ENCODE measurements at regions not wholly inside any gene's neighbourhood (a gene's known extent, or its start where the extent isn't known, plus 50 kb on each side); places are given as distances from the start of the nearest gene placed in this dataset.

DNA sequence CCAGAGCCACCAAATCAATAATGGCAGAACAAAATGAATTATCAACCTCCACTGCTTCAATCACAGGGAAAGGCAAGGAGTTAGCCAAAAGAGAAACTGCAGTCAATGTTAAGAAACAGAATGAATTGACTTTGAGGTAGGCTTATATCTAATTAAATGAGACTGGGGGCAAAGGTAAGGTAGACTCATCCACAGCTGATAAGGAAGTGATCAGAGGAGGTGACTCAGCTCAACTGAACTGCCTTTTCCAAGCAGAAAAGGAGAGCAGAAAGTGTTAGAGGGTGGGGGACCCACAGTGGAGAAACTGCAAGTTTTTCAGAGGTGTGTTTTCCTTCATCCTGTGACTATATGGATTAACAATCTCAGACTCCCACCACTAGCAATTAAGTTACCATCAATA, 345.8 kb upstream of the PPARGC1A start:
- no peak for FAIRE-seq
- no peak for TF ChIP-seq POLR2AphosphoS5 (IDR thresholded peaks at IDR 0.05; ENCODE audit: low read depth, low read length)
- TF ChIP-seq TAF1 (IDR thresholded peaks at IDR 0.05; ENCODE audit: borderline replicate concordance, low read depth, low read length): no peak
- no peak for TF ChIP-seq POLR2A (IDR thresholded peaks at IDR 0.05; ENCODE audit: low read depth, low read length)
- DNase-seq (ENCODE audit: insufficient read length): no peak

DNA sequence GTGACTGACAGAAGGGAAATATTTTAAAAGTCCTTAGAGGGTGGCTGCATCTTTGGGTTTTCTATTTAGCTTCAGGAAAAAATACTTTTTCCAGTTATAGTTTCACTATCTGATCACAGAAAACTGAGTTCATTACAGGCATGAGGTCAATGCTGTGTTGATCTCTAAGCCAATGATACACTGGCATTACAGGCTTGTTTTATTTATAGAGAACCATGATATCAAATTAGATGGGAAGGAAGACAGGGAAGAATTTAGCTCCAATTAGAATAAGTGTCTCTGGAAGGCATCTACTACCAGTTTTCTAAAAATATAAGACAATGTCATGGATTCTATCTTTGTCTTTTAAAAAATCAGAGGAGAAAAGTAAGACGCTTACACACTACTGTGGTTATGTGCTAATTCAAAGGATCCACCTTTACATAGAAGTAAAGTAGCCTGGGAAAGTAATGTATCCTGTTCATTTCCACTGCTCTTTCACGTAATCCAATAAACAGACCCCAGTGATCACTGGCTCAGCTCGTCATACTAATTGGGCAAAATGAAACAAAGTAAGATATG, 344.5 kb upstream of the PPARGC1A start:
- FAIRE-seq (no peak), DNase-seq (ENCODE audit: insufficient read length) (no peak)
- no peak for TF ChIP-seq POLR2A (IDR thresholded peaks at IDR 0.05; ENCODE audit: low read depth, low read length)
- no peak for TF ChIP-seq TAF1 (IDR thresholded peaks at IDR 0.05; ENCODE audit: borderline replicate concordance, low read depth, low read length)
- TF ChIP-seq POLR2AphosphoS5 (IDR thresholded peaks at IDR 0.05; ENCODE audit: low read depth, low read length): no peak

DNA sequence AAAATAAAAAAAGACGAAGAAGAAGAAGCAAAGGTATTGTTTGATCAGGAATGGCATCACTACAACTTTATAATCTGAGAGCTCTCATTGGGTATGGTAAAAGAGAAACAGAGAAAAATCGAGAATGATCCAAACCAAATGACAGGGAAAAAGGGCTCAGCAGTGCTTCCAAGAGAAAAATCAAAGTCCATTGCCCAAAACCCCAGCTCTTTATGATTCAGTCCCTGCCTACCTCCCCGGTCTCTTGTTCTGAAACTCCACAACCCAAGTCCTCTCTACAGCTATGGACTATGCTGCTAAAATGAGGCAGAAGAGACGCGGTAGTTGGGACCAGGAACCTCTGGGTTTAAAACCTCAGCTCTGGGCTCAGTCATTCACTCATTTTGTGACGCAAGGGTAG, 341.1 kb upstream of the PPARGC1A start:
- FAIRE-seq (no peak), DNase-seq (ENCODE audit: insufficient read length) (no peak)
- TF ChIP-seq POLR2AphosphoS5 (IDR thresholded peaks at IDR 0.05; ENCODE audit: low read depth, low read length) (no peak), TAF1 (IDR thresholded peaks at IDR 0.05; ENCODE audit: borderline replicate concordance, low read depth, low read length) (no peak), POLR2A (IDR thresholded peaks at IDR 0.05; ENCODE audit: low read depth, low read length) (no peak)

DNA sequence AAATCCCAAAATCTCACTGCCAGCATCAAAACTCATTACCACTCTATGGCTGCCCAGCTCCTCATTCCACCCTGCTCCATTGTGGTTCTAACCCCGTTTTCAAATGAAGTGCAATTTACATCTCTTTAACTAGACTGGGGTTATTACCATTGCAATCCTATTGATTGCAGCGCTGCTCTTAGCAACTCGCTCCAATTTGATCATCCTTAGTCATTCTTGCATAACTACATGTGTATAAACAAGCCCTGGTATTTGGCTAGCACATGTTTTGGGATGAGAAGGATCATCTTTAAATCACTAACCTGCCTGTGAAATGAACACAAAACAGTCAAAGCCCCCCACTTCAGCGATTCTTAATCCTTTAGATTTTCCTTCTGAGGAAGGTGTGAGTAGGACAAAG, 340.1 kb upstream of the PPARGC1A start:
- DNase-seq (ENCODE audit: insufficient read length) (no peak), FAIRE-seq (no peak)

DNA sequence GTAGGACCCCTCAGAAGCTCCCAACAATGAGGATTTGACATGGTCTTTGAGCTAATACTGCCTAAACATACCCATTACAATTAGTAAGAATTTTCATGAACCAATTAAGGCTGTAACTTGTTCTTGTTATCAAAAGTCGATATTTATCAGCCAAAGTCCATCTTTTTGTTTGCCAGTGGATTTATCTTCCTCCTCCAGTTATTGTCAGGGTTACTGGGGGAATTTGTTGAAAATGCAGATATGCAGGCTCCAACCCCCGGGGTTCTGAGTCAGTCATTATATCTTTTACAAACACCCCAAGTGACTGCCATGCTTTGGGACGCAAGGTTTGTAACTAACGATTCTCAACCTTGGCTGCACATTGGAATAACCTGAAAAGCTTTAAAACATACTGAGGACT, 338.8 kb upstream of the PPARGC1A start:
- FAIRE-seq: no peak
- no peak for DNase-seq (ENCODE audit: insufficient read length)
- TF ChIP-seq POLR2A (IDR thresholded peaks at IDR 0.05; ENCODE audit: low read depth, low read length) (no peak), TAF1 (IDR thresholded peaks at IDR 0.05; ENCODE audit: borderline replicate concordance, low read depth, low read length) (no peak), POLR2AphosphoS5 (IDR thresholded peaks at IDR 0.05; ENCODE audit: low read depth, low read length) (no peak)

More for the DNA sequence above, 340.1 kb upstream of the PPARGC1A start:
- TF ChIP-seq POLR2A (IDR thresholded peaks at IDR 0.05; ENCODE audit: low read depth, low read length) (no peak), POLR2AphosphoS5 (IDR thresholded peaks at IDR 0.05; ENCODE audit: low read depth, low read length) (no peak)

DNA sequence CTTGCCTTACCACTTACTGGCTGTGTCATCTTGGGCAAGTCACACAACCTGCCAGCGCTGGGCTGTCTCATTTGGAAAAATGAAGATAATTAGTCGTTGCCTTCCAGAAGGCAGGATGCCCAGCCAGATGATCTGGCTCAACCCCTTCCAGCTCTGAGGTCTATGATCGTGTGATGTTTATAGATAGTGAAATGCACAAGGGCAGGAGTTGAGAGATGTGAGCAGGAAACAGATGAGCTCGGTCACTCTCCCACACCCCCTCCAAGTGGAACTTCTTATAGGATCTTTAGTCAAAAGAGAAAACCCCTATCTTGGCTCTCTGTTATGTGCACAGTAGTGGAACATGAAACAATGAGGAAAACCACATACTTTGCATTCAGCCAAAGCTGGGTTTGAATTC, 336.8 kb upstream of the PPARGC1A start:
- no peak for TF ChIP-seq POLR2A (IDR thresholded peaks at IDR 0.05; ENCODE audit: low read depth, low read length)
- FAIRE-seq: no peak
- DNase-seq (ENCODE audit: insufficient read length): no peak

DNA sequence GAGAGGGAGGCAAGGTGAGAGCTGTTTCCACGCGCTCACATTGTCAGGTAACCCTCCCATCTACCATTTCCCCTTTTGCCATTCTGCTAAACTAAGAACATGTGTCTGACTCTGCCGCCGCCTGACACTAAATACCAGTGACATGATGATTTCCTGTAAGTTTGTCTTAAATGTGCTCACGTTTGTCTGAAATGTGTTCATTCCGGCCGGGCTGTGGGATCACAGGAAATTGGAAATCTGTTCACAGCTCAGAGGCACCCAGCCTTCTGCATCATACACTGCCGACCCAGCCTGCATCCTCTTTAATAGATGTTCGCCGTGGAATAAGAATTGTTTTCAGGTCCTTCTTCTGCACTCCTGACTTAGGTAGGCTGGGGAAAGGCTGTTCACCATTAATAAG, 336.2 kb upstream of the PPARGC1A start:
- TF ChIP-seq POLR2AphosphoS5 (IDR thresholded peaks at IDR 0.05; ENCODE audit: low read depth, low read length) (no peak), POLR2A (IDR thresholded peaks at IDR 0.05; ENCODE audit: low read depth, low read length) (no peak), TAF1 (IDR thresholded peaks at IDR 0.05; ENCODE audit: borderline replicate concordance, low read depth, low read length) (no peak)
- DNase-seq (ENCODE audit: insufficient read length): no peak
- FAIRE-seq: no peak

DNA sequence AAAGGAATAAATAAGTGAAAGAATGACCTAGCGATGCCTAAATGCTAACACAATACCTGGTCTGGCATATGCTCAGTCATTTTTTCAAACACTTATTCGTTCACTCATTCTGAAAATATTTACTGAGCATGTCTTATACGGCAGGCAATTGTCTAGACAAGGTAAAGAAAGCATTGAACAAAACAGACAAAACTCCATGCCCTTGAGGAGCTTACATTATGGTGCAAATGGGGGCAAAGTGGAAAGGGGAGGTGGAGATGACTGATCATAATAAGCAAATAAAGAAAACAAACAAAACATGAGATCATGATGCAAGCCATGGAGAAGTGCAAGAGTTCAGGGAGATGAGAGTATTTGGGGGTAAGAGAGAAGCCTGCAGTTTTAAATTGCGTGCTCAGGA, 334.6 kb upstream of the PPARGC1A start:
- FAIRE-seq: no peak
- no peak for DNase-seq (ENCODE audit: insufficient read length)
- TF ChIP-seq POLR2AphosphoS5 (IDR thresholded peaks at IDR 0.05; ENCODE audit: low read depth, low read length) (no peak), TAF1 (IDR thresholded peaks at IDR 0.05; ENCODE audit: borderline replicate concordance, low read depth, low read length) (no peak), POLR2A (IDR thresholded peaks at IDR 0.05; ENCODE audit: low read depth, low read length) (no peak)

DNA sequence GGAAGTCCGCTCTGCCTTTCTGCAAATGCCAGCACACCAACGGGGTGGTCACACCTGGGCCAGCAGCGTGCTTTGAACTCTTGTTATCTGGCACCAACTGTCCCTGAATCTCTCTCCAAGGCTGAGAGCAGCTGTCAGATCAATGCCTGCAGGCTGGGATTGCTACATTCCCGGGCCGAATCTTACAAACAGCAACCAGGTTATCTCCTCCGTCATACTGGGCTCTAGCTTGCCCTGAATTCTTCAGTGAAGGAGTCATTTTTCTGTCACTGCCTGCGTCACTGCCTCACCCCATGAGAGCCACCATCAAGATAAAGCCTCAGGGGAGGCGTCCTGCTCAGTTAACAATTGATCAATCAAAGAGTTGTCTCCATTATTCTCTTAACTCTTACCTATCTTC, 329.4 kb upstream of the PPARGC1A start:
- no peak for TF ChIP-seq TAF1 (IDR thresholded peaks at IDR 0.05; ENCODE audit: borderline replicate concordance, low read depth, low read length)
- FAIRE-seq (no peak), DNase-seq (ENCODE audit: insufficient read length) (no peak)

DNA sequence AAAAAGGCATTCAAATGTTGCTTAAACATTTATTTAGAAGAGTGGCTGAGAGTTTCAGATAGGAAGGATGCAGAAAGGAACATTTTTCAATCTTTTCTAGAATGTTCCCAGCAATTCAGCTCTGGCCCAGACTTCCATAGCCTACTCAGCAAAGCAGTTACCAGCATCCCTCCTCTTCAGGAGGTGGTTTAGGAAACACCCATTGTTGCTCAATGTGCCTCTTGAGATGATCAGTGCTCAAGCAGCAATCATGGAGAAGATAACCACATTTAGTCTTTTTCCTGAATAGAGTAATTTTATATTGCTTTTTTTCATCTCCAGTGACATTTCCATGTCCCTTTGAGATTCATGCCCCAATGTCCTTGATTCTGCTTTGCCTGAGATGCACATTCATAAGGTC, 328.7 kb upstream of the PPARGC1A start:
- DNase-seq (ENCODE audit: insufficient read length) (no peak), FAIRE-seq (no peak)
- TF ChIP-seq POLR2AphosphoS5 (IDR thresholded peaks at IDR 0.05; ENCODE audit: low read depth, low read length): no peak
- no peak for TF ChIP-seq POLR2A (IDR thresholded peaks at IDR 0.05; ENCODE audit: low read depth, low read length)
- TF ChIP-seq TAF1 (IDR thresholded peaks at IDR 0.05; ENCODE audit: borderline replicate concordance, low read depth, low read length): no peak

DNA sequence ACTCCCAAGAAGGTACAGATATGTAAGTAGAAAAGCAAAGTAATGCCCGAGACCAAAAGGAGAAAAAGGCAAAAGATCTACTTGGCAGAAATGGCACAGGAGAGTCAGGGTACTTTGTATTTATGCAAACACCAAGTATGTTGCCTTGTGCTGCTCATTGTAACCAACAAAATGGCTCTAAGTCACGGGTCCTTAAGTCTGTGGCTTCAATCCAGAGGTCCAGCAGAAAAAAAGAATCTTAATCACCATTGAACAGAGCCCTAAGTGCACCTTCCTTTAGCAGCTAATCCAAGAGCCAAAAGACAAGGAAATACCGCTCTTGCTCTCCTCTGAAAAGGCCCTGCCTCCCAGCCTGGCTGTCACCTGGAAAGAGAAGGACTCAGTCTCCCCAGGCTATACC, 324.9 kb upstream of the PPARGC1A start:
- TF ChIP-seq POLR2A (IDR thresholded peaks at IDR 0.05; ENCODE audit: low read depth, low read length): no peak
- TF ChIP-seq POLR2AphosphoS5 (IDR thresholded peaks at IDR 0.05; ENCODE audit: low read depth, low read length): no peak
- no peak for TF ChIP-seq TAF1 (IDR thresholded peaks at IDR 0.05; ENCODE audit: borderline replicate concordance, low read depth, low read length)
- no peak for FAIRE-seq
- no peak for DNase-seq (ENCODE audit: insufficient read length)

DNA sequence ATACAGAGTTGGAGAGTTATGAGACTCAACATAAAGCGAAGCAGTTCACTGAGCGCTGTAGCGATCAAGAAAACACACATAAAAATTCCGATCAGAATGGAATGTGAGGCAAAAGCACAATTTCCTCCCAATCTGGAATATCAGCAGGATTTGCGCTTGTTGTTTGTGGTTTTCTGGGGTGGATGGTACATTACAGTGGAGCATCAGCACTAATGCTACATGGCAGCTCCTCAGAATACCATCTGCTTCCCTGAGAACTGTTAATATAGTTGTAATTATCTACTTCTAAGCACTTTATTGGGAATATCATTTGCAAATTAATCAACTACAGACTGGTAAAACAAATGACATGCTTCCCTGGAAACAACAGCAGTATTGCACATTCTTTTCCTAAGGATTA, 324.1 kb upstream of the PPARGC1A start:
- TF ChIP-seq POLR2A (IDR thresholded peaks at IDR 0.05; ENCODE audit: low read depth, low read length) (no peak), POLR2AphosphoS5 (IDR thresholded peaks at IDR 0.05; ENCODE audit: low read depth, low read length) (no peak), TAF1 (IDR thresholded peaks at IDR 0.05; ENCODE audit: borderline replicate concordance, low read depth, low read length) (no peak)
- FAIRE-seq: no peak
- DNase-seq (ENCODE audit: insufficient read length): no peak

DNA sequence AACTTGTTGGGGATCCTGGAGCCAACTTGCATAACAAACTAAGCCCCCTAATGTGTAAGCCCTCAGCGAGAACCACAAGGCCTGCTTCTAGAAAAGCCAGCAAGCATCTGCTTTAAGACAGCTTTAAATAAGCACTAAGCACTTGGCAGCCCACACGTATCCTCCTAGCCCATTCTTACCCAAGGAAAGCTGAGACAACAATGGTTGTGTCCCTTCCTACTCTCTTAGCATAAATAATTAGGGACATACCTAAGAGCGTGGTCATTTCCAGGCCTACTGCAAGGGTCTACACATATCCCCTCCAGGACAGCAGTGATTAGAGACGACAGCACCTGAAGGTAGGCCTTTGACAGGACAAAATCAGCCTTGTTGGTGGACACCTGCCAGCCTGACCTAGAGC, 322.8 kb upstream of the PPARGC1A start:
- FAIRE-seq (no peak), DNase-seq (ENCODE audit: insufficient read length) (no peak)
- TF ChIP-seq POLR2A (IDR thresholded peaks at IDR 0.05; ENCODE audit: low read depth, low read length): no peak
- no peak for TF ChIP-seq POLR2AphosphoS5 (IDR thresholded peaks at IDR 0.05; ENCODE audit: low read depth, low read length)
- no peak for TF ChIP-seq TAF1 (IDR thresholded peaks at IDR 0.05; ENCODE audit: borderline replicate concordance, low read depth, low read length)

Data from GM12892 (cell line).